ENCODE measurements at regions not wholly inside any gene's neighbourhood (a gene's known extent, or its start where the extent isn't known, plus 50 kb on each side); places are given as distances from the start of the nearest gene placed in this dataset.

DNA sequence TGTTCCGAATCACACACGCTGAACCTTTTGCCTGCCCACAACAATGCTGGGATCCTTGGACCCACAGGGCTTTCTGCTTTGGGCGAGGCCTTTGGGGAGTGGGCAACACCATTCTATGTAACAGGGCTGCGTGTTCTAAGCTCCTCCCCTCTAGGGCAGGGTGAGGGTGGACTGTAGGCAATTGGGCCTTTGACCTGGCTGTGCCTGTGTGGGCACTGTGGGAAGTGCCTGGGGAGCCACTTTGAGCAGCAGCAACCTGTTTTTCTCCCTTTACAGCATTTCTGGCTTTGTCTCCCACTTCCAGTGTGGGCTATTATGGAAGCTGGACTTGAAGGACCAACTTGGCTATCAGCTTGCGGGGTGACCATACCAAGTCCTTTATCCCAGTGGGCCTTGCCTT, 128.9 kb upstream of the WSCD1 start:
- H3K9me3 ChIP-seq (ENCODE audit: insufficient read depth, low read length, severe bottlenecking) = no peaks in the 10 kb centered on the region
- H4K20me1 ChIP-seq (ENCODE audit: insufficient read depth, low read length) = no peaks in the 10 kb centered on the region
- DNase-seq (no peak), ATAC-seq (ENCODE audit: insufficient read depth, low read depth) (no peak)
- H3K36me3 ChIP-seq (ENCODE audit: insufficient read depth, low read length) = no peaks in the 10 kb centered on the region
- no peaks in the 10 kb centered on the region for H3K4me1 ChIP-seq (ENCODE audit: insufficient read depth, low read length)
- H3K4me3 ChIP-seq (ENCODE audit: low read depth in 1 of 2, low read length in 2 of 2) = no peak overlapping the region
- H3K27me3 ChIP-seq (ENCODE audit: insufficient read depth, low read length, poor library complexity) = peaks cover 3% of the 10 kb centered on the region
- no peaks in the 10 kb centered on the region for H3K79me2 ChIP-seq (ENCODE audit: insufficient read depth, low read length)
- no peak overlapping the region for H3K4me2 ChIP-seq (ENCODE audit: insufficient read depth, low read length)
- no peak overlapping the region for H3K27ac ChIP-seq (ENCODE audit: low read length)
- no peak overlapping the region for H2AFZ ChIP-seq (ENCODE audit: low read depth, low read length)
- TF ChIP-seq, protein P1, sequence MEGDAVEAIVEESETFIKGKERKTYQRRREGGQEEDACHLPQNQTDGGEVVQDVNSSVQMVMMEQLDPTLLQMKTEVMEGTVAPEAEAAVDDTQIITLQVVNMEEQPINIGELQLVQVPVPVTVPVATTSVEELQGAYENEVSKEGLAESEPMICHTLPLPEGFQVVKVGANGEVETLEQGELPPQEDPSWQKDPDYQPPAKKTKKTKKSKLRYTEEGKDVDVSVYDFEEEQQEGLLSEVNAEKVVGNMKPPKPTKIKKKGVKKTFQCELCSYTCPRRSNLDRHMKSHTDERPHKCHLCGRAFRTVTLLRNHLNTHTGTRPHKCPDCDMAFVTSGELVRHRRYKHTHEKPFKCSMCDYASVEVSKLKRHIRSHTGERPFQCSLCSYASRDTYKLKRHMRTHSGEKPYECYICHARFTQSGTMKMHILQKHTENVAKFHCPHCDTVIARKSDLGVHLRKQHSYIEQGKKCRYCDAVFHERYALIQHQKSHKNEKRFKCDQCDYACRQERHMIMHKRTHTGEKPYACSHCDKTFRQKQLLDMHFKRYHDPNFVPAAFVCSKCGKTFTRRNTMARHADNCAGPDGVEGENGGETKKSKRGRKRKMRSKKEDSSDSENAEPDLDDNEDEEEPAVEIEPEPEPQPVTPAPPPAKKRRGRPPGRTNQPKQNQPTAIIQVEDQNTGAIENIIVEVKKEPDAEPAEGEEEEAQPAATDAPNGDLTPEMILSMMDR (IDR thresholded peaks at IDR 0.05; ENCODE audit: borderline replicate concordance, extremely low read depth, low read length, poor library complexity, severe bottlenecking) = no peak
- TF ChIP-seq EZH2 (IDR thresholded peaks at IDR 0.05; ENCODE audit: borderline replicate concordance, low read depth, low read length, severe bottlenecking) = no peak
- no peak overlapping the region for H3K9ac ChIP-seq (ENCODE audit: low read depth, low read length)

DNA sequence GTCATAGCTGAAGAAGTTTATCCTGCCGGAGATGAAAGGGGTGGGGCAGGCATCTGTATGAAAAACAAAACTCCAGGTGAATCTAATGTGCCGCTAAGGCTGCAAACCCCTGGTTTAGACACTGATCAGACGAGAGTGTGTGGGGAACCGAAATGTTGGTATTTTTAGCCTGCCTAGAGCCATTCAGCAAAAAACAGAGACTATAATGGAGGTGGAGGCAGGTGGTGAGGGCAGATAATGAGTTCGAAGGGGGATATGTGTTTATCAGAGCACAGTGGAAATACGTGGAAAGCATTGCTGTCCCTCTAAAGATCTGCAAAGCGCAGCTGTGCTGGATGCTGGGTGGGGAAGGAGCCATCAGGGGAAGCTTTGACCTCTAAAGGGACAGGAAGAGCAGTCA, 127.5 kb upstream of the WSCD1 start:
- Histone ChIP-seq H3K27ac (ENCODE audit: low read length) (no peak overlapping the region), H4K20me1 (ENCODE audit: insufficient read depth, low read length) (no peaks in the 10 kb centered on the region), H3K9ac (ENCODE audit: low read depth, low read length) (no peak overlapping the region), H3K4me3 (ENCODE audit: low read depth in 1 of 2, low read length in 2 of 2) (no peak overlapping the region), H3K9me3 (ENCODE audit: insufficient read depth, low read length, severe bottlenecking) (no peaks in the 10 kb centered on the region), H3K79me2 (ENCODE audit: insufficient read depth, low read length) (no peaks in the 10 kb centered on the region), H3K27me3 (ENCODE audit: insufficient read depth, low read length, poor library complexity) (peaks cover 3% of the 10 kb centered on the region), H2AFZ (ENCODE audit: low read depth, low read length) (no peak overlapping the region), H3K4me1 (ENCODE audit: insufficient read depth, low read length) (no peaks in the 10 kb centered on the region), H3K36me3 (ENCODE audit: insufficient read depth, low read length) (no peaks in the 10 kb centered on the region), H3K4me2 (ENCODE audit: insufficient read depth, low read length) (no peak overlapping the region)
- no peak for DNase-seq
- ATAC-seq (ENCODE audit: insufficient read depth, low read depth) = no peak
- TF ChIP-seq EZH2 (IDR thresholded peaks at IDR 0.05; ENCODE audit: borderline replicate concordance, low read depth, low read length, severe bottlenecking) = no peak
- TF ChIP-seq, protein P1 (IDR thresholded peaks at IDR 0.05; ENCODE audit: borderline replicate concordance, extremely low read depth, low read length, poor library complexity, severe bottlenecking) = no peak

DNA sequence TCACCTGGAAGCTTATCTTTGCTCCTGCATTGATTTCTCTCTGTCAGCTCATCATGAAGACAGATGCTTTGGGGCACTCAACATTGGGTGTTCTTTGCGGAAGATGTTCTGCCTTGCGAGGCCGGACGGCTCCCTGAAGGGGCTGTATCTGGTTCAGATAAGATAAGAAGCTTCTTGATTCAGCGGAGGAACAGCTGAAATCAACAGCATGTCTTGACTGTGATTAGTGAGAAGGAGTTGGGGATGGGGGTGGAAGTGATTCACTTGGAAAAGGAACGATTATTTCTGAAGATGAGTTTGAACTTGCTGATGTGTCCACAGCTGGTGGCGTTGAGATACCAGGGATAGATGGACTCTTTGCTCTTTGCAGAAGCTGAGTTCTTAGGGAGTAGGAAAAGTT, 126.9 kb upstream of the WSCD1 start:
- Histone ChIP-seq H2AFZ (ENCODE audit: low read depth, low read length) (no peak overlapping the region), H4K20me1 (ENCODE audit: insufficient read depth, low read length) (no peaks in the 10 kb centered on the region), H3K79me2 (ENCODE audit: insufficient read depth, low read length) (no peaks in the 10 kb centered on the region), H3K27ac (ENCODE audit: low read length) (no peak overlapping the region), H3K9me3 (ENCODE audit: insufficient read depth, low read length, severe bottlenecking) (no peaks in the 10 kb centered on the region), H3K4me2 (ENCODE audit: insufficient read depth, low read length) (no peak overlapping the region), H3K4me3 (ENCODE audit: low read depth in 1 of 2, low read length in 2 of 2) (no peak overlapping the region), H3K36me3 (ENCODE audit: insufficient read depth, low read length) (no peaks in the 10 kb centered on the region), H3K4me1 (ENCODE audit: insufficient read depth, low read length) (no peaks in the 10 kb centered on the region), H3K9ac (ENCODE audit: low read depth, low read length) (no peak overlapping the region), H3K27me3 (ENCODE audit: insufficient read depth, low read length, poor library complexity) (peaks cover 3% of the 10 kb centered on the region)
- DNase-seq (no peak), ATAC-seq (ENCODE audit: insufficient read depth, low read depth) (no peak)
- TF ChIP-seq, protein P1 (IDR thresholded peaks at IDR 0.05; ENCODE audit: borderline replicate concordance, extremely low read depth, low read length, poor library complexity, severe bottlenecking) = no peak
- no peak for TF ChIP-seq EZH2 (IDR thresholded peaks at IDR 0.05; ENCODE audit: borderline replicate concordance, low read depth, low read length, severe bottlenecking)

DNA sequence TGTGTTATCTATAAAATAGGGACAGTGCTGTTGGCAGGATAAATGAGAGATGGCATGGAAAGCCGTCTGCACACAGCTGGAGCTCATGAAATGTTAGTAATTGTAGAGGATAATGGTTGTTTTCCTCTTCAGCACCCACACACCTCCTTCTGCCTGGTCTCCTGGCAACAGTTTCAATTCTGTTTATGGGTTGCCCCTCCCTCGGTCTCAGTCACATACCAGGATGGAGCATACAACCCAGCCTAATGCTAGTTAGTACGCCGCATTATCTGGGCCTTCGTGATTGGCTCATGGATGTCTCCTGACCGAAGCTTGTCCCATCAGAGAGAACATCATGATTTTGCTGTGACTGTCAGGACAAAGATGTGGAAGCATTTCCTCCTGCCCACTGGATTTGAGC, 126.2 kb upstream of the WSCD1 start:
- TF ChIP-seq EZH2 (IDR thresholded peaks at IDR 0.05; ENCODE audit: borderline replicate concordance, low read depth, low read length, severe bottlenecking) = no peak
- TF ChIP-seq, protein P1 (IDR thresholded peaks at IDR 0.05; ENCODE audit: borderline replicate concordance, extremely low read depth, low read length, poor library complexity, severe bottlenecking) = no peak
- Histone ChIP-seq H3K36me3 (ENCODE audit: insufficient read depth, low read length) (no peaks in the 10 kb centered on the region), H3K9ac (ENCODE audit: low read depth, low read length) (no peak overlapping the region), H4K20me1 (ENCODE audit: insufficient read depth, low read length) (no peaks in the 10 kb centered on the region), H3K4me1 (ENCODE audit: insufficient read depth, low read length) (no peaks in the 10 kb centered on the region), H3K4me3 (ENCODE audit: low read depth in 1 of 2, low read length in 2 of 2) (no peak overlapping the region), H2AFZ (ENCODE audit: low read depth, low read length) (no peak overlapping the region), H3K4me2 (ENCODE audit: insufficient read depth, low read length) (no peak overlapping the region), H3K27ac (ENCODE audit: low read length) (no peak overlapping the region), H3K27me3 (ENCODE audit: insufficient read depth, low read length, poor library complexity) (peaks cover 3% of the 10 kb centered on the region), H3K9me3 (ENCODE audit: insufficient read depth, low read length, severe bottlenecking) (no peaks in the 10 kb centered on the region), H3K79me2 (ENCODE audit: insufficient read depth, low read length) (no peaks in the 10 kb centered on the region)
- ATAC-seq (ENCODE audit: insufficient read depth, low read depth) = no peak
- DNase-seq = no peak
